DMS 273 (cell line): ENCODE measurements at regions not wholly inside any gene's neighbourhood (a gene's known extent, or its start where the extent isn't known, plus 50 kb on each side); places are given as distances from the start of the nearest gene placed in this dataset.
"Not testable (repeated sequence)": the region's sequence is repeated elsewhere in the genome, so short reads cannot be mapped to it uniquely, and the experiment has no call there.

ENCODE experiments used
- DNase-seq: peaks from one replicate; lab custom pipeline; 2025; ENCODE audit not compliant: unreplicated experiment; lab: John Stamatoyannopoulos, UW

DNA sequence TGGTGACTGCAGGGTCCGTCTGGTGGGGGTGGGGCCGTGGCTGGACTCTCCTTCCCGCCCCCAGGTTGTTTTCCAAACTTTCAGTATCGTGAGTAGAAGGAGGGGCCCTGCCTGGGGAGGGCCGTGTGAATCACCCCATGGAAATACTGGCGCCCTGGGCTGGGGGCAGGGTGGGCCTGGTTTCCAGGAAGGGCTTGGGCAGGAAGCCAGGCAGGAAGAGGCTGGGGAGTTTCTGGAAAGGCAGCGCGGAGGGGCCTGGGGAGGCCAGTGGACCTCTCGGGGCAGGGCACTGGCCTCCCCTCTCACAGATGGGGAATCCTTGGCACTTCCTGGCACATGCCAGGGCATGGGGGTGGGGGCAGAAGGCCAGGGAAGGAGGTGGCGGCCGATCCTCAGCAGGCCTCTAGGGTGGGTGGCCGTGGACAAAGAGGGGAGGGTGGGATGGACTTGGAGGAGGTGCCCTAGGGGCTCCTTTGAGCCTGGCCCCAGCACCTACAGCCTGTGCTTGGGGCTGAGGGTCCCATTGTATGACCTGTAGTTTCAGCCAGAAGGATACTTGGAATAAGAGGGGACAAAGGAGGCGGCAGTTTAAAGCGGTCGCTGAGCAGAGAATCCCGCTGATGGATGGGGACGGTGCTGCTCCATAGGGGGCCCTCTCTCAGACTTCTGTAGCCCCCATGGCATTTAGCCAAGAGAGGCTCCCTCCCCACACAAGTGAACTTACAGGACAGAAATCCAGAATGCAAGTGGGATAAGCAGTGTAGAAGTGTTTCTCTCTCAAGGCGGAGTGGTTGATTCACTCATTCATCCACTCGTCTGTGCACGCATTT lies 56.5 kb upstream of the GATA2 start:
- DNase-seq = peak; percentile 38

DNA sequence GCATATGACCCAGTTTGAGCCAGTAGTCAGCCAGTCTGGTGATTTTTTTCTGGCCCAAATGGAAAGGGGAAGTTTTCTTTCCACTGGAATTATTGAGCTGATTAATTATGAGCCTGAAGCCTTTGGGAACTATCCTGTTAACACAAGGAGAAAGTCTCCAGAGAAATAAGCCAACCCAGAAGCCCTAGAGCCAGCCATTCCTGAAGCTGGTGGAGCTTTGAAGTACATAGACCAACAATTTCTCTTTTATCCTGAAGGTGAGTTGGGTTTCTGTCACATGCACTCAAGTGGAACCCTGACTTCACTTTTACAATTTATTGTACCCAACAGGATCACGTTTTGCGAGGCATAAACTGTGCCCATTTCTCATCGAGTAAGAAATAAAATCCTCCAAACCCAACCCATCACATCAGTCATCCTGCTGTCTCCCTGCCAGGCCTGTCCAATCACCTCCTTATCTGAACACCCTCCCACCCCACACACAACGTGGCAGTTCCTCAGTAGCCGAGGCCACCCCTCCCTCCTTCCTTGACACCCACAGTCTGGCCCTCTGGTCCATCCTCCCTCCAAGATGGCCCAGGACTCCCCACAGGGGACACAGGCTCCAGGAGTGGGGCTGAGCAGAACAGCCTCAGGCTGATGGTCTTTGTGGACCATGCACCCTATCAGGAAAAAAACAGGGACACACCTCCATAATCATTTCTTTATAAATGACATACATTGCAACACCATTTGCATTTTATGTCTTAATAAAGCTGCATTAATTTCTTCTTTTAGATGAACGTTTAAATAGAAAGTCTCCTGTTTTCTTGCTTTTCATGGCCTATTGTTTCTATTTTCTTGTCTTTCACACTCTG lies 55.7 kb upstream of the GATA2 start:
- no peak for DNase-seq

DNA sequence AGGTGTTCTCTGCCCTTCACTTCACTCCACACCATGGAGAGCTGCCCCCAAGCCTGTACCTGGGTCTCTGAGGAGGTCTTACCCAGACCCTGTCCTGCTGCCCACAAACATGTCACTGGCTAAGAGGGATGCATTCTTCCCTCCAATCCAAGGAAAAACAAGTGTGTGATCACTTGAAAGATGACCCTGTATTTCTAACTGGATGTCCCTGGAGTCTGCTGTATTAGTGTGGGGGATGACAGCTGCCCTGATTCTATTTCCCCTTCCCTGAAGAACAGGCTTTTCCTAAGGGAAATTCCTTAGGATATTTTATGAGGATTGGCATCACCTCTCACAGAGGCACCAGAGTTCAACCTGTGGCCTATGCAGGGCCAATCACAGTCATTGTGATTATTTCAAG lies 55.0 kb upstream of the GATA2 start:
- DNase-seq = no peak

DNA sequence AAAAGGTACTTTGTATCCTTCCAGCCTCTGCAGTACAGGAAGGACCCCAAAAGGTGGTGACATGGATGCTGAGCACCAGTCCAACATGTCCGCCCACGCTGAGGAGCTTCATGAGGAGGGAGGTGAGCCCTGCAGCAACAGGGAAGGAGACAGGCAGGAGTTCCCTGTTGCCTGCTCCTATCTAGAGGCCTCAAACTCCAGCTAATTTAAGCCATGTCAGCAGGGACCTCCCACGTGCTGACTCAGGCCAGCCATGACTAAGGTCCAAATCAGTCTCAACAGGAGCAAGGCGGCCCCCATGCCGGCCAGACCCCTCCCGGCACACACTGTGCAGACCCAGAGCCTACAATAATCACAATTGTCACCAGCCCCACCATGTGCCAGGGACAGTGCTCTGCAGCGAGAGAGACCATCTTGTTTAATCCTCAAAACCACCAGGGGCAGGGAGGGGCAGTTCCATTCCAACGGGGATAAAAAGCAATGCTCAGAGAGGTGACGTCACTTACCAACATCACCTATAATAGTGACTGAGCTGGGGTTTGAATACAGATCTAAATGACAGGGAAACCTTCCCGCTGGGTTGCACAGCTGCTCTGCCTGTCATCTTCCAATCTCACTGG lies 54.5 kb upstream of the GATA2 start:
- DNase-seq = no peak

DNA sequence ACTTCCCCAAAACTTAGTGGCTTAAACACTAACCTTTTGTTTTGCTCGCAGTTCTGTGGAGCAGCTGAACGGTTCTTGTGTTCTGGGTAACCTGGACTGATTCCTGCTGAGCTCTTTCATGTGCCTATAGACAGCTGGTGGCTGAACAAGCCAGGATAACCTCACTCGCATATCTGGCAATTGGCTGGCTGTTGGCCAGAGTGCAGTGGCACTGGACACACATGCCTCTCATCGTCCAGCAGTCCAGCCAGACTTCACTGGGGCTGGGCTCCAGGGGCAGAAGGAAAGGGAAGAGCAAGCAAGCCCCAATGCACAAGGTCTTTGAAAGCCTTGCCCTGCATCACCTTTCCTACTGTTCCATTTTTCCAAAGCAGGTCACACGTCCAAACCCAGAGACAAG lies 53.6 kb upstream of the GATA2 start:
- peak; percentile 30 for DNase-seq

DNA sequence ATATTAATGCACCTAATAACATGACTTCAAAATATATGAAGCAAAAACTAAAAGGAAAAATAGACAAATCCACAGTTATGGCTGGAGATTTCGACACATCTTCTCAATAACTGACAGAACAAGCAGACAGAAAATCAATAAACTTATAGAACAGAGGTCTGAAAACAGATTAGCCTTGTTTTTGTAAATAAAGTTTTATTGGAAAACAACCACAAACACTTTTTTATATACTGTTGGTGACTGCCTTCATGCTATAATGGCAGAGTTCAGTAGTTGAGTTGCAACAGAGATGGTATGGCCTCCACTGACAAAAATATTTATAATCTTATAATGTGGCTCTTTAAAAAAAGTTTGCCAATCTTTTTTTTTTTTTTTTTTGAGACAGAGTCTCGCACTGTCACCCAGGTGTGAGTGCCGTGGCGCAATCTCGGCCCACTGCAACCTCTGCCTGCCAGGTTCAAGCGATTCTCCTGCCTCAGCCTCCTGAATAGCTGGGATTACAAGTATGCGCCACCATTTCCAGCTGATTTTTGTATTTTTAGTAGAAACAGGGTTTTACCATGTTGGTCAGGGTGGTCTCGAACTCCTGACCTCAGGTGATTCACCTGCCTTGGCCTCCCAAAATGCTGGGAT lies 52.2 kb upstream of the GATA2 start:
- DNase-seq = no peak

DNA sequence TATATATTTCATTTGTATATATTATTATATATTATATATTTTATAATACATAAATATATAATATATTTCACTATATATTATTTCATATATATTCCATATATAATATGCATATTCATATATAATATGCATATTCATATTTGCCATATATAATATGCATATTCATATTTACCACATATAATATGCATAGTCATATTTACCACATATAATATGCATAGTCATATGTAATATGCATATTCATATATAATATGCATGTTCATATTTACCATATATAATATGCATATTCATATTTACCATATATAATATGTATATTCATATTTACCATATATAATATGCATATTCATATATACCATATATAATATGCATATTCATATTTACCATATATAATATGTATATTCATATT lies 51.2 kb upstream of the GATA2 start:
- no peak for DNase-seq

DNA sequence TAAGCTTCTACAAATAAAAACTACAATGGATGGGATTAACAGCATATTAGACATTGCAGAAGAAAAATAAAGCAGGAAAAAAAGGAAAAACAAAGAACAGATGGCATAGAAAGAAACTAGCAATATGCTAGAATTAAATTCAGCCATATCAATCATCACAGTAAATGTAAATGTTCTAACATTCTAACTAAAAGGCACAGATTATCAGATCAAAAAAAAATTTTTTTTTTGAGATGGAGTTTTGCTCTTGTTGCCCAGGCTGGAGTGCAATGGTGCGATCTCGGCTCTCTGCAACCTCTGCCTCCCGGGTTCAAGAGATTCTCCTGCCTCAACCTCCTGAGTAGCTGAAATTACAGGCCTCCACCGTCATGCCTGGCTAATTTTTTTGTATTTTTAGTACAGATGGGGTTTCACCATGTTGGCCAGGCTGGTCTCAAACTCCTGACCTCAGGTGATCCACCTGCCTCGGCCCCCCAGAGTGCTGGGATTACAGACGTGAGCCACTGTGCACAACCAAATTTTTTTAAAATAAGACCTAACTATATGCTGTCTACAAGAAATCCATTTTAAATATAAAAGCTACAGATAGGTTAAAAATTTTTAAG lies 50.7 kb upstream of the GATA2 start:
- DNase-seq = not testable (repeated sequence)
